Activated B cell treated with CpG ODN at 0.5 μM for 24 hours (primary cell): ENCODE measurements at regions not wholly inside any gene's neighbourhood (a gene's known extent, or its start where the extent isn't known, plus 50 kb on each side); places are given as distances from the start of the nearest gene placed in this dataset.

Source experiments
- ATAC-seq: fragments of 200-7000 bp; cut with Tn5 transposase; one replicate; pipeline ENCODE4 v1.10.0; 2021; ENCODE audit warnings: low read depth, mild to moderate bottlenecking, moderate library complexity
- CTCF ChIA-PET: fragments of 350-600 bp; sonication (Branson Sonifier 250); formaldehyde crosslinking; loops from one replicate; lab custom pipeline; 2021; ENCODE audit warnings: antibody characterized with exemption; lab: Charles Lee
- POLR2A ChIA-PET: fragments of 350-600 bp; sonication (Branson Sonifier 250); formaldehyde crosslinking; loops from one replicate; lab custom pipeline; 2021; ENCODE audit warnings: antibody characterized with exemption; lab: Charles Lee
- DNase-seq: peaks from one replicate; pipeline ENCODE4 v3.0.0; 2022
- H3K27ac Mint-ChIP-seq: one replicate; pipeline ENCODE4 v1.8.0; 2020; ENCODE audit warnings: mixed read lengths
- H3K27me3 Mint-ChIP-seq: one replicate; pipeline ENCODE4 v1.8.0; 2021; ENCODE audit warnings: mixed read lengths
- H3K36me3 Mint-ChIP-seq: one replicate; pipeline ENCODE4 v1.8.0; 2021; ENCODE audit warnings: low read depth, mixed read lengths
- H3K4me1 Mint-ChIP-seq: one replicate; pipeline ENCODE4 v1.8.0; 2021; ENCODE audit warnings: mixed read lengths
- H3K4me3 Mint-ChIP-seq: one replicate; pipeline ENCODE4 v1.8.0; 2020; ENCODE audit warnings: mild to moderate bottlenecking, mixed read lengths
- H3K9me3 Mint-ChIP-seq: one replicate; pipeline ENCODE4 v1.8.0; 2020; ENCODE audit warnings: mixed read lengths
- CTCF ChIP-seq: fragments of 200-600 bp; IDR thresholded peaks from one replicate; pipeline ENCODE4 v1.8.0; 2022; ENCODE audit warnings: antibody characterized with exemption, mild to moderate bottlenecking
- intact Hi-C: fragments of 100-400 bp; cut with micrococcal nuclease; formaldehyde crosslinking; loops from one replicate; pipeline ENCODE4 v1.15.1; 2024

- Mint-ChIP-seq H3K9me3 (peaks cover 2% of the 10 kb centered on the region), H3K36me3 (no peaks in the 10 kb centered on the region), H3K27ac (no peak overlapping the region), H3K27me3 (no peaks in the 10 kb centered on the region), H3K4me1 (peaks cover 42% of the 10 kb centered on the region), H3K4me3 (no peak overlapping the region)
- ATAC-seq (no peak), DNase-seq (no peak)
- POLR2A ChIA-PET, result no interaction called here
- intact Hi-C loops, result no loop called here
- no peak for TF ChIP-seq CTCF
- CTCF ChIA-PET, result no interaction called here
These were observed 480.4 kb downstream of the CETN3 start for GRCh38 chr5:89929173-89929572.

GRCh38 chr5:89922161-89922560 lies 487.4 kb downstream of the CETN3 start:
- Mint-ChIP-seq H3K4me3 (no peak overlapping the region), H3K9me3 (peaks cover 6% of the 10 kb centered on the region), H3K4me1 (no peaks in the 10 kb centered on the region), H3K27ac (no peak overlapping the region), H3K27me3 (no peaks in the 10 kb centered on the region), H3K36me3 (no peaks in the 10 kb centered on the region)
- intact Hi-C loops, result no loop called here
- DNase-seq (no peak), ATAC-seq (no peak)
- ChIA-PET CTCF (no interaction called here), POLR2A (no interaction called here)
- TF ChIP-seq CTCF, result no peak

GRCh38 chr5:89917112-89917511 lies 492.4 kb downstream of the CETN3 start:
- H3K27me3 Mint-ChIP-seq, result peaks cover 2% of the 10 kb centered on the region
- TF ChIP-seq CTCF, result no peak
- H3K27ac Mint-ChIP-seq, result no peak overlapping the region
- ChIA-PET CTCF (no interaction called here), POLR2A (no interaction called here)
- ATAC-seq (no peak), DNase-seq (no peak)
- no peaks in the 10 kb centered on the region for H3K36me3 Mint-ChIP-seq
- no peak overlapping the region for H3K4me3 Mint-ChIP-seq
- peaks cover 4% of the 10 kb centered on the region for H3K9me3 Mint-ChIP-seq
- intact Hi-C loops, result no loop called here
- H3K4me1 Mint-ChIP-seq, result no peaks in the 10 kb centered on the region

GRCh38 chr5:89916131-89916530 lies 493.4 kb downstream of the CETN3 start:
- ChIA-PET CTCF (no interaction called here), POLR2A (no interaction called here)
- Mint-ChIP-seq H3K27ac (no peak overlapping the region), H3K9me3 (peaks cover 4% of the 10 kb centered on the region), H3K27me3 (peaks cover 2% of the 10 kb centered on the region), H3K4me3 (no peak overlapping the region), H3K36me3 (no peaks in the 10 kb centered on the region), H3K4me1 (no peaks in the 10 kb centered on the region)
- DNase-seq, result no peak
- no peak for TF ChIP-seq CTCF
- no peak for ATAC-seq
- intact Hi-C loops, result no loop called here

GRCh38 chr5:89908876-89909275 lies 500.7 kb downstream of the CETN3 start:
- no peak overlapping the region for H3K27ac Mint-ChIP-seq
- DNase-seq (no peak), ATAC-seq (no peak)
- TF ChIP-seq CTCF, result no peak
- no peaks in the 10 kb centered on the region for H3K27me3 Mint-ChIP-seq
- no peaks in the 10 kb centered on the region for H3K9me3 Mint-ChIP-seq
- H3K4me3 Mint-ChIP-seq, result no peak overlapping the region
- CTCF ChIA-PET, result no interaction called here
- no peaks in the 10 kb centered on the region for H3K36me3 Mint-ChIP-seq
- POLR2A ChIA-PET, result no interaction called here
- intact Hi-C loops, result no loop called here
- H3K4me1 Mint-ChIP-seq, result no peaks in the 10 kb centered on the region
